ENCODE measurements at regions not wholly inside any gene's neighbourhood (a gene's known extent, or its start where the extent isn't known, plus 50 kb on each side); places are given as distances from the start of the nearest gene placed in this dataset.

DNA sequence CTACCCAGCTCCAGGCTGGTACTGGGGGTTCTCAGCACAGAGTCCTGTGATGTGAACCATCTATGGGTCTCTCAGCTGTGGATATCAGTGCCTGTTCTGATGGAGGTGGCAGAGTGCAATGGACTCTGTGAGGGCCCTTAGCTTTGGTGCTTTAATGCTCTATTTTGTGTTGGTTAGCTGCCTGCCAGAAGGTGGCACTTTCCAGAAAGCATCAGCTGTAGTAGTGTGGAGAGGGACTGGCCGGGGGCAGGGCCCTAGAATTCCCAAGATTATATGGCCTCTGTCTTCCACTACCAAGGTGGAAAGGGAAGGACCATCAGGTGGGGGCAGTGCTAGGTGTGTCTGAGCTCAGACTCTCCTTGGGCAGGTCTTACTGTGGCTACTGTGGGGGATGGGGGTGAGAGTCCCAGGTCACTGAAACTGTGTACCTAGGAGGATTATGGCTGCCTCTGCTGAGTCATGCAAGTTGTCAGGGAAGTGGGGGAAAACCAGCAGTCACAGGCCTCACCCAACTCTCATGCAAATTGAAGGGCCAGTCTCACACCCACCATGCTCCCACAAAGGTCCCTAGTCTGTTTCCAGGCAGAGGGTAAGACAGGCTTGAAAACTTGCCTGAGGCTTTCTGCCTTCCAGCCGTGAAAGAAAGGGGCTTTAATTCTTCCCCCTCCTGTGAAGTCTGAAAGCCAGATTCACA lies 878.1 kb downstream of the C12orf50 start:
- TF ChIP-seq ZNF274 (IDR thresholded peaks at IDR 0.05; ENCODE audit: low read depth, low read length) (no peak), SUZ12 (IDR thresholded peaks at IDR 0.05; ENCODE audit: extremely low read depth, insufficient read depth, insufficient read length) (no peak), YY1 (IDR thresholded peaks at IDR 0.05; ENCODE audit: insufficient read depth, insufficient read length) (peak; percentile 41)
